ENCODE measurements at regions not wholly inside any gene's neighbourhood (a gene's known extent, or its start where the extent isn't known, plus 50 kb on each side); places are given as distances from the start of the nearest gene placed in this dataset.
A peak's percentile ranks its signal among the peaks of the same experiment; 100 is the strongest.

DNA sequence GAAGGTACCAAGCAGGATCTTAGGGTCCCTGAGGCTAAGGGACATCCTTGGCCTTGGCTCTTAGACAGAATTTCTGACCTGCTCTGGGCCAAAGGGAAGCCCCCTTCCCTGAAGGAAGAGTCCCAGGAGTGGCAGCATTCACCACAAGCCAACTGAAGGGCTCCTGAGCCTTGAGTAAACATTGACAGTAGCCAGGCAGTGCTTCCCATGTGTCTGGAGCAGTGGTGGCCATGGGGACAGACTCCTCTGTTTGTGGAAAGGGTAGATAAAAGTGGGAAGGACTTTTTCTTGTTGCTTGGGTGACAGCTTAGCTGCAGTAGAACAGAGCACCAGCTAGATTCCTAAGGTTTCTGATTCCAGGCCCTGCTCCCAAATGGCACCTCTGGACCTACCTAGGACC is 61.4 kb upstream of the VLDLR start:
- Histone ChIP-seq H3K9me3 (no peaks in the 10 kb centered on the region), H3K27ac (peak overlapping the region in 1 of 3 donors; percentile 46), H3K36me3 (no peaks in the 10 kb centered on the region), H3K4me3 (replicated peaks in 1 of 3) (no peak overlapping the region), H3K27me3 (no peaks in the 10 kb centered on the region), H3K4me1 (peaks cover 9 to 15% of the 10 kb centered on the region in 2 donors)
- TF ChIP-seq, protein P1, sequence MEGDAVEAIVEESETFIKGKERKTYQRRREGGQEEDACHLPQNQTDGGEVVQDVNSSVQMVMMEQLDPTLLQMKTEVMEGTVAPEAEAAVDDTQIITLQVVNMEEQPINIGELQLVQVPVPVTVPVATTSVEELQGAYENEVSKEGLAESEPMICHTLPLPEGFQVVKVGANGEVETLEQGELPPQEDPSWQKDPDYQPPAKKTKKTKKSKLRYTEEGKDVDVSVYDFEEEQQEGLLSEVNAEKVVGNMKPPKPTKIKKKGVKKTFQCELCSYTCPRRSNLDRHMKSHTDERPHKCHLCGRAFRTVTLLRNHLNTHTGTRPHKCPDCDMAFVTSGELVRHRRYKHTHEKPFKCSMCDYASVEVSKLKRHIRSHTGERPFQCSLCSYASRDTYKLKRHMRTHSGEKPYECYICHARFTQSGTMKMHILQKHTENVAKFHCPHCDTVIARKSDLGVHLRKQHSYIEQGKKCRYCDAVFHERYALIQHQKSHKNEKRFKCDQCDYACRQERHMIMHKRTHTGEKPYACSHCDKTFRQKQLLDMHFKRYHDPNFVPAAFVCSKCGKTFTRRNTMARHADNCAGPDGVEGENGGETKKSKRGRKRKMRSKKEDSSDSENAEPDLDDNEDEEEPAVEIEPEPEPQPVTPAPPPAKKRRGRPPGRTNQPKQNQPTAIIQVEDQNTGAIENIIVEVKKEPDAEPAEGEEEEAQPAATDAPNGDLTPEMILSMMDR (IDR thresholded peaks at IDR 0.05) = no peak
- no peak for TF ChIP-seq POLR2A (IDR thresholded peaks at IDR 0.05)
- intact Hi-C loops (cut with DNase I) = no loop called here
- no peak for DNase-seq

DNA sequence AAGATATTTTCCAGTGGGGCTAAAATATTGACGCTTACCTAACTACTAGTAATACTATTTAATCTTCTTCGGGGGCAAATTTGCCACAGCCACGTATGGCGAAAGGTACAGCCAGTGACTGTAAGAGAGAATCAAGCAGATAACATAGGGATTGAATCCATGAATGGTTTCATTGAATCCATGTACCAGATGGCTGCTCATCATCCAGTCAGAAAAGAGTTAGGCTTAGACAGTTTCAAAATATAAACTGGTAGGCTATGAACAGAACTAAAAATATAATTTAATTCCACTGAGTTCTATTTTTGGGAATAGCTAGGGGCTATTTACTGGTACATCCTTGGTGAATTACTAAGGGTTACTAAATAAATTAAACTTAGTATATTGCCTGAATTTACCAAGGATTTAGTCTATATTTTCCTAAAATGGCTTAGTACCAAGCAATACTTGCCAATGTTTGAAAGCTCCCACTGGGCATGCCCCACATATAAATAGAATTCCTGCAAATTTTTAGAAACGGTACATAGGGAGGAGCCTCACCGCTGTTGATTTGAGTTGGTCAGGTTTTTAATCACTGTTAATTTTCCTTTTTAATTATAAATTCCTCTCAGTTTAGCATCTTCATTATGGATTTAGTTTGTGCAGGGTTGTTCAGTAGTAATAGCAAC is 55.8 kb upstream of the VLDLR start:
- no peak for DNase-seq
- WGBS, 2 donors = 93 to 94% methylated on average over 6 of the region's 6 CpGs
- intact Hi-C loops (cut with DNase I) = no loop called here
- Histone ChIP-seq H3K4me3 (replicated peaks in 1 of 3) (no peak overlapping the region), H3K27ac (no peak overlapping the region), H3K27me3 (no peaks in the 10 kb centered on the region), H3K4me1 (peaks cover 4 to 5% of the 10 kb centered on the region in 2 donors), H3K36me3 (no peaks in the 10 kb centered on the region), H3K9me3 (no peaks in the 10 kb centered on the region)
- TF ChIP-seq POLR2A (IDR thresholded peaks at IDR 0.05) = no peak

DNA sequence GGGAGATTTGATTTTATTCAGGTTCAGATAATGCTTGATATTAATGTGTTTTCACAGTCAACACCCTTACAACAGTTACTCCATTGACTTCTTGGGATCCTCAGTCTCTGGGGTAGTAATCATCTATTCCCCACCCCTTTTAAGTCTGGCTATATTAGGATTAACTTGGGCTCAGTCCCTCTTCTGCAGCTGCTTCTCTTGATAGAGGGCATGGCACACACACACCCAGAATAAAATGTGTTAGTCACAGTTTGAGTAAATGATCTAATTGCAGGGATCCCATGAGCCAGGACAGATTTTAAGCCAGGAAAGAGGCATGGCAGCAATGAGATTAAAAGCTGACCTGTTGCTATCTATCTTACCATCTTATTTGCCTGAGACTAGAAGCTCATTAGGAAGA is 53.7 kb upstream of the VLDLR start:
- Histone ChIP-seq H3K27ac (no peak overlapping the region), H3K9me3 (no peaks in the 10 kb centered on the region), H3K4me1 (peaks cover 12 to 14% of the 10 kb centered on the region in 2 donors), H3K36me3 (no peaks in the 10 kb centered on the region), H3K27me3 (no peaks in the 10 kb centered on the region), H3K4me3 (replicated peaks in 1 of 3) (no peak overlapping the region)
- no peak for TF ChIP-seq POLR2A (IDR thresholded peaks at IDR 0.05)
- TF ChIP-seq, protein P1 (IDR thresholded peaks at IDR 0.05) = no peak
- no peak for DNase-seq
- intact Hi-C loops (cut with DNase I) = no loop called here

DNA sequence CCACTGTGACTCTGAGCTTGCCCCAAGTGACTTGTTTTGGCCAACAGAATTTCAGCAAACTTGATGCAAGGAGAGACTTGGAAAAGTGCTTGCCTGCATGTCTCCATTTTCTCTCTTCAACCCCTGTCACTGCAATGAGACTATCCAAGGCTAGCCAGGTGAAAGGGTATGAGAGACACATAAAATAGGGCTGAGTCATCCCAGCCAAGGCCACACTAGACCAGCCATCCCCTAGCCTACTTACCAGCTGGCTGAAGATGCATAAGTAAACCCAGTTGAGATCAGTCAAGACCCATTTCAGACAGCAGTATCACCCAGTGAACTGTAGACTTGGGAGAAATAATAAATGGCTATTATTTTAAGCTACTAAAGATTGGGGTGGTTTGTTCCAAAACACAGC is 52.9 kb upstream of the VLDLR start:
- no peak for DNase-seq
- intact Hi-C loops (cut with DNase I) = no loop called here
- H3K36me3 ChIP-seq = no peaks in the 10 kb centered on the region

DNA sequence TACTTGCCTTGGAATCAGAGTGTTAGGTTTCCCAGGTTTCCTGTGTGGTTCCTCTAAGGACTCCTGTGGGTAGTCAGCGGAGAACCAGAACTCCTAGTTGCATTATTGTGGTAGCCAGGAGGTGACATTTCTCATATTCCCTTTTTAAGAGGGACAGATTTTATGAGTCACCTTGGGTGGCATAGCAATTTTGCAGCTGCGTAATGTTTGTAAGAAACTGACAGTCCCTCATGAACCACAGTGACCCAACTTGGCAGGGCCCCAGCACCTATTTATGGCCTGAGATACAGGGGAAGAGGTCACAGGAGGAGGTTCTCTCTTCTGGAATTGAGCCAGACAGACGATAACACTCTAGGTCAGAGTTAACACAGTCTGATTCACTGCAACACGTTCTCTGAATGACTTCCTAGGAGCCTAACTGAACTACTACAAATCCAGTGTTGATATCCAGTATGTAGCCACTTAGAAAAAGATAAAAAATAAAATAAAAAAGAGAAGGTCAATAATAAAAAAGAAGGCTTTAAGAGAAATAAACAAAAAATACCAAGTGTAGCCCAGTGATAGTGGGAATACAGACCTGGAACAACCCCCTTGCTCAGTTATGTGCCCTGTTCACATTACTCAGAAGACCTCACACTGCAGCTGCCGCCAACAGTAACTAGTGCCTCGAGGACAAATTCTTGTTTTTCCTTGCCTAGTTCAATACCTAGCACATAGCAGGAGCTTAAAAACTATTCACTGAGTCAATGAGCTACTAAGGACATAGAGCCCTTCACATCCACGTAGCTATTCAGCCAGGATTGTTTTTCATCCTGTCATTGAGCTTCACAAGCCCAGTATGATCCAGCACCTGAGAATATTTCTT is 50.7 kb upstream of the VLDLR start:
- Histone ChIP-seq H3K27ac (peak overlapping the region; percentile 14 to 52 (median 29)), H3K36me3 (no peaks in the 10 kb centered on the region), H3K4me3 (replicated peaks in 1 of 3) (no peak overlapping the region), H3K27me3 (no peaks in the 10 kb centered on the region), H3K9me3 (no peaks in the 10 kb centered on the region), H3K4me1 (peaks cover 12 to 18% of the 10 kb centered on the region in 2 donors)
- intact Hi-C loops (cut with DNase I) = no loop called here
- peak; percentile 49 to 59 for DNase-seq
- WGBS, 2 donors = 40 to 42% methylated on average over 7 of the region's 7 CpGs
- TF ChIP-seq POLR2A (IDR thresholded peaks at IDR 0.05) = peak in 1 of 2 donors; percentile 15
- TF ChIP-seq, protein P1 (IDR thresholded peaks at IDR 0.05) = no peak

More for the DNA sequence above, 52.9 kb upstream of the VLDLR start:
- TF ChIP-seq, protein P1 (IDR thresholded peaks at IDR 0.05) = no peak
- TF ChIP-seq POLR2A (IDR thresholded peaks at IDR 0.05) = no peak
- H3K27ac ChIP-seq = no peak overlapping the region
- peaks cover 12 to 14% of the 10 kb centered on the region in 2 donors for H3K4me1 ChIP-seq
- no peaks in the 10 kb centered on the region for H3K9me3 ChIP-seq
- no peaks in the 10 kb centered on the region for H3K27me3 ChIP-seq
- no peak overlapping the region for H3K4me3 ChIP-seq (replicated peaks in 1 of 3)
